ENCODE measurements at regions not wholly inside any gene's neighbourhood (a gene's known extent, or its start where the extent isn't known, plus 50 kb on each side); places are given as distances from the start of the nearest gene placed in this dataset.

DNA sequence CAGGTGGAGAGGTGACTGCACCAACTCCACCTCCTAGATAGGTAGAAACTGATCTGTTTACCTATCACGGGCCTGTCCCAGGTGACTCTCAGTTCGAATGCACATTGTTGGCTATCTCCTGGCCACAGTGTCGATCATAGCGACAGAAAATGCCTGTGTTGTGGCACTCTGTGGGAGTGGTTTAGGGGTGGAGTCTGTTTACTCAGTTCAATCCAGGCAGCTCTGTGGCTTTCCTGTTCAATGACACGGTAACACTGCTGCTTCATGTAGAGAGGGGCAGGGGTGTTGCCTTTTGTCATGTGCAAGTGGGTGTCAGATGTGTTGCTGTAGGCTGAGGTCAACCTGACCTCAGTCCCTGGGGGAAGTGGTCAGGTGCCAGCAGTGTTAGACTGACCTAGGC is 1602.4 kb downstream of the TECRL start:
- H3K27me3 ChIP-seq (ENCODE audit: insufficient read depth, low read length) = no peaks in the 10 kb centered on the region
- H3K23ac ChIP-seq (ENCODE audit: low read length) = no peak overlapping the region
- no peak overlapping the region for H2BK12ac ChIP-seq (ENCODE audit: low read length)
- no peak for DNase-seq
- H3K4me2 ChIP-seq (ENCODE audit: low read length) = no peak overlapping the region
- H2BK5ac ChIP-seq (ENCODE audit: low read depth, low read length, poor library complexity) = no peak overlapping the region
- no peak overlapping the region for H3K9ac ChIP-seq (ENCODE audit: low read length)
- no peaks in the 10 kb centered on the region for H3K79me1 ChIP-seq (ENCODE audit: low read length)
- H3K79me2 ChIP-seq (ENCODE audit: control insufficient read depth, insufficient read depth, low read length, poor library complexity) = no peaks in the 10 kb centered on the region
- H3K14ac ChIP-seq (ENCODE audit: low read length) = no peak overlapping the region
- no peak overlapping the region for H2AK5ac ChIP-seq (ENCODE audit: low read length)
- H3K9me3 ChIP-seq (ENCODE audit: insufficient read depth, low read depth, low read length) = no peaks in the 10 kb centered on the region
- no peak overlapping the region for H2AFZ ChIP-seq (ENCODE audit: insufficient read depth, low read length, poor library complexity)
- no CpG with 5 or more reads among the region's 5 CpGs for WGBS (ENCODE audit: extremely low coverage, insufficient coverage, insufficient read length)
- H3K4ac ChIP-seq (ENCODE audit: low read depth, low read length) = no peak overlapping the region
- H4K91ac ChIP-seq (ENCODE audit: low read depth, low read length) = no peak overlapping the region
- H3K27ac ChIP-seq (ENCODE audit: low read depth, low read length) = no peak overlapping the region
- H3K36me3 ChIP-seq (ENCODE audit: control insufficient read depth in 1 of 2, insufficient read depth in 2 of 2, low read length in 2 of 2) = no peaks in the 10 kb centered on the region
- no peak overlapping the region for H4K12ac ChIP-seq (ENCODE audit: low read depth, low read length)
- no peak overlapping the region for H3K18ac ChIP-seq (ENCODE audit: low read length)
- H3K4me1 ChIP-seq (ENCODE audit: control insufficient read depth in 1 of 2, insufficient read depth in 2 of 2, low read length in 2 of 2) = no peaks in the 10 kb centered on the region
- no peak overlapping the region for H2BK120ac ChIP-seq (ENCODE audit: insufficient read depth, low read length, poor library complexity)
- H4K8ac ChIP-seq (ENCODE audit: low read depth, low read length) = no peak overlapping the region
- no peak overlapping the region for H3K4me3 ChIP-seq (ENCODE audit: low read depth, low read length)

DNA sequence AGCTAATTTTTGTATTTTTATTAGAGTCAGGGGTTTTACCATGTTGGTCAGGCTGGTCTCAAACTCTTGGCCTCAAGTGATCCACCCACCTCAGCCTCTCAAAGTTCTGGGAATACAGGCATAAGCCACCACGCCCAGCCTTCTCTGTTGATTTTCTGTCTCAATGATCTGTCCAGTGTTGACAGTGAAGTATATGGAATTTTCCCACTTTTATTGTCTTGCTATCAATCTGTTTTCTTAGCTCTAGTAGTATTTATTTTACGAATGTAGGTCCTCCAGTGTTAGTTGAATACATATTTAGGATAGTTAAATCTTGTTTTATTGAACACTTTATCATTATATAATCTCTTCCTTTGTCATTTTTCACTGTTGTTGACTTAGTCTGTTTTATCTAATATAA is 1603.9 kb downstream of the ADGRL3 start:
- Histone ChIP-seq H4K12ac (ENCODE audit: low read depth, low read length) (no peak overlapping the region), H4K91ac (ENCODE audit: low read depth, low read length) (no peak overlapping the region), H4K8ac (ENCODE audit: low read depth, low read length) (no peak overlapping the region), H3K79me2 (ENCODE audit: control insufficient read depth, insufficient read depth, low read length, poor library complexity) (no peaks in the 10 kb centered on the region), H3K4me1 (ENCODE audit: control insufficient read depth in 1 of 2, insufficient read depth in 2 of 2, low read length in 2 of 2) (no peaks in the 10 kb centered on the region), H2BK12ac (ENCODE audit: low read length) (no peak overlapping the region), H3K9me3 (ENCODE audit: insufficient read depth, low read depth, low read length) (no peaks in the 10 kb centered on the region), H3K79me1 (ENCODE audit: low read length) (no peaks in the 10 kb centered on the region), H2AFZ (ENCODE audit: insufficient read depth, low read length, poor library complexity) (no peak overlapping the region), H3K27me3 (ENCODE audit: insufficient read depth, low read length) (no peaks in the 10 kb centered on the region), H3K4ac (ENCODE audit: low read depth, low read length) (no peak overlapping the region), H2BK120ac (ENCODE audit: insufficient read depth, low read length, poor library complexity) (no peak overlapping the region), H3K9ac (ENCODE audit: low read length) (no peak overlapping the region), H2AK5ac (ENCODE audit: low read length) (no peak overlapping the region), H2BK5ac (ENCODE audit: low read depth, low read length, poor library complexity) (no peak overlapping the region), H3K27ac (ENCODE audit: low read depth, low read length) (no peak overlapping the region), H3K4me2 (ENCODE audit: low read length) (no peak overlapping the region), H3K36me3 (ENCODE audit: control insufficient read depth in 1 of 2, insufficient read depth in 2 of 2, low read length in 2 of 2) (no peaks in the 10 kb centered on the region), H3K18ac (ENCODE audit: low read length) (no peak overlapping the region), H3K4me3 (ENCODE audit: low read depth, low read length) (no peak overlapping the region), H3K14ac (ENCODE audit: low read length) (no peak overlapping the region), H3K23ac (ENCODE audit: low read length) (no peak overlapping the region)
- WGBS (ENCODE audit: extremely low coverage, insufficient coverage, insufficient read length) = no CpG with 5 or more reads among the region's 2 CpGs
- DNase-seq = no peak

DNA sequence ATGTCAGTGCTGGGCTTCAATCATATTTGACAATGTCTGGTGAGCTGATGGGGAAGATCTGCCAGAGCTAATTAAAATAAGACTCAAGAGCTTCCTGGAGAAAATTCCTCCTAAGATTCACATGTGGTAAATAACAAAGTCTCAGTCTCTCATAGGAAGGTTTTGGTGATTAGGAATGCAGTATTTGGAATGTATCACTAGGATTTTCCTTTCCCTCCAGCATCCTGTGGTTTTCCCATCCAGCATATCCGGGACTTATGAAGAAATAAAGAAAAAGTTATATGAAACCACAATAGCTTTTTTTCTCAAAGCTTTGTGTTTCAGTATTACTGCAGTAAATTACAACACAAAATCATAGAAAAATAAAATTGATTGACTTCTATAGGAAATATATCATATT is 1597.1 kb downstream of the ADGRL3 start:
- no peak overlapping the region for H4K8ac ChIP-seq (ENCODE audit: low read depth, low read length)
- H3K9ac ChIP-seq (ENCODE audit: low read length) = no peak overlapping the region
- no peak overlapping the region for H4K12ac ChIP-seq (ENCODE audit: low read depth, low read length)
- no CpG with 5 or more reads among the region's 1 CpG for WGBS (ENCODE audit: extremely low coverage, insufficient coverage, insufficient read length)
- H3K27me3 ChIP-seq (ENCODE audit: insufficient read depth, low read length) = no peaks in the 10 kb centered on the region
- no peaks in the 10 kb centered on the region for H3K4me1 ChIP-seq (ENCODE audit: control insufficient read depth in 1 of 2, insufficient read depth in 2 of 2, low read length in 2 of 2)
- no peak overlapping the region for H2BK120ac ChIP-seq (ENCODE audit: insufficient read depth, low read length, poor library complexity)
- no peak overlapping the region for H2BK5ac ChIP-seq (ENCODE audit: low read depth, low read length, poor library complexity)
- no peak overlapping the region for H3K4ac ChIP-seq (ENCODE audit: low read depth, low read length)
- no peak overlapping the region for H2BK12ac ChIP-seq (ENCODE audit: low read length)
- H3K36me3 ChIP-seq (ENCODE audit: control insufficient read depth in 1 of 2, insufficient read depth in 2 of 2, low read length in 2 of 2) = no peaks in the 10 kb centered on the region
- no peaks in the 10 kb centered on the region for H3K79me2 ChIP-seq (ENCODE audit: control insufficient read depth, insufficient read depth, low read length, poor library complexity)
- H3K14ac ChIP-seq (ENCODE audit: low read length) = no peak overlapping the region
- H3K4me3 ChIP-seq (ENCODE audit: low read depth, low read length) = no peak overlapping the region
- no peak overlapping the region for H3K27ac ChIP-seq (ENCODE audit: low read depth, low read length)
- H2AK5ac ChIP-seq (ENCODE audit: low read length) = no peak overlapping the region
- H4K91ac ChIP-seq (ENCODE audit: low read depth, low read length) = no peak overlapping the region
- no peak overlapping the region for H2AFZ ChIP-seq (ENCODE audit: insufficient read depth, low read length, poor library complexity)
- no peak overlapping the region for H3K18ac ChIP-seq (ENCODE audit: low read length)
- no peak overlapping the region for H3K23ac ChIP-seq (ENCODE audit: low read length)
- no peak for DNase-seq
- no peak overlapping the region for H3K4me2 ChIP-seq (ENCODE audit: low read length)
- no peaks in the 10 kb centered on the region for H3K79me1 ChIP-seq (ENCODE audit: low read length)
- no peaks in the 10 kb centered on the region for H3K9me3 ChIP-seq (ENCODE audit: insufficient read depth, low read depth, low read length)

DNA sequence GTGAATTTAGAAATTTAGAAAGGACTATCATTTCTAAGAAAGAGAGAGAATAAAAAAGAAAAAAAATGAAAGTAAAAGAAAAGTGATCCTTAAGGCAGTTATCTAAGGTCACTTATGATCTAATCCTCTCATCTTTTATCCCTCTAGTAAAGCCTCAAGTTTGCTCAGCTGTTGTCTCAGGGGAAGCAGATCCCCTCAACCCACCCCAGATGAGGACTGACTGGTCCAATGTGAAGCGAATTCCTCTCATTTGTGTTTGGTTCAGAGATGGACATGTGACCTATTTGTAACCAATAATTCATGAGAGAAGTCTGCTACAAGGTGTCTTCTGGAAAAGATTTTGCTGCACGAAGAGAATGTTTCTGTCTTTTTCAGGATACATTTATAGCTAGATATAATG is 1591.3 kb downstream of the ADGRL3 start:
- H3K18ac ChIP-seq (ENCODE audit: low read length) = no peak overlapping the region
- no peak overlapping the region for H4K8ac ChIP-seq (ENCODE audit: low read depth, low read length)
- H4K12ac ChIP-seq (ENCODE audit: low read depth, low read length) = no peak overlapping the region
- H3K79me1 ChIP-seq (ENCODE audit: low read length) = no peaks in the 10 kb centered on the region
- H2BK12ac ChIP-seq (ENCODE audit: low read length) = no peak overlapping the region
- no peak overlapping the region for H3K23ac ChIP-seq (ENCODE audit: low read length)
- no CpG with 5 or more reads among the region's 2 CpGs for WGBS (ENCODE audit: extremely low coverage, insufficient coverage, insufficient read length)
- no peak overlapping the region for H3K27ac ChIP-seq (ENCODE audit: low read depth, low read length)
- H3K4me1 ChIP-seq (ENCODE audit: control insufficient read depth in 1 of 2, insufficient read depth in 2 of 2, low read length in 2 of 2) = no peaks in the 10 kb centered on the region
- H4K91ac ChIP-seq (ENCODE audit: low read depth, low read length) = no peak overlapping the region
- H3K14ac ChIP-seq (ENCODE audit: low read length) = no peak overlapping the region
- H2BK5ac ChIP-seq (ENCODE audit: low read depth, low read length, poor library complexity) = no peak overlapping the region
- H2AK5ac ChIP-seq (ENCODE audit: low read length) = no peak overlapping the region
- H3K79me2 ChIP-seq (ENCODE audit: control insufficient read depth, insufficient read depth, low read length, poor library complexity) = no peaks in the 10 kb centered on the region
- H3K9me3 ChIP-seq (ENCODE audit: insufficient read depth, low read depth, low read length) = no peaks in the 10 kb centered on the region
- H3K9ac ChIP-seq (ENCODE audit: low read length) = no peak overlapping the region
- no peak overlapping the region for H2AFZ ChIP-seq (ENCODE audit: insufficient read depth, low read length, poor library complexity)
- H3K4ac ChIP-seq (ENCODE audit: low read depth, low read length) = no peak overlapping the region
- DNase-seq = no peak
- no peak overlapping the region for H2BK120ac ChIP-seq (ENCODE audit: insufficient read depth, low read length, poor library complexity)
- H3K27me3 ChIP-seq (ENCODE audit: insufficient read depth, low read length) = no peaks in the 10 kb centered on the region
- no peak overlapping the region for H3K4me2 ChIP-seq (ENCODE audit: low read length)
- H3K4me3 ChIP-seq (ENCODE audit: low read depth, low read length) = no peak overlapping the region
- no peaks in the 10 kb centered on the region for H3K36me3 ChIP-seq (ENCODE audit: control insufficient read depth in 1 of 2, insufficient read depth in 2 of 2, low read length in 2 of 2)

Measured in trophoblast cell (in vitro differentiated cells and primary cell).